Activated CD4-positive, alpha-beta T cell treated with anti-CD3 and anti-CD28 coated beads, Interleukin-2, amount 50 U/mL, for 1 hour (primary cell): ENCODE measurements at regions not wholly inside any gene's neighbourhood (a gene's known extent, or its start where the extent isn't known, plus 50 kb on each side); places are given as distances from the start of the nearest gene placed in this dataset.
"Not testable (repeated sequence)": the region's sequence is repeated elsewhere in the genome, so short reads cannot be mapped to it uniquely, and the experiment has no call there.

Source experiments
- DNase-seq: peaks from one replicate; pipeline ENCODE4 v3.0.0-alpha.2; 2020

DNA sequence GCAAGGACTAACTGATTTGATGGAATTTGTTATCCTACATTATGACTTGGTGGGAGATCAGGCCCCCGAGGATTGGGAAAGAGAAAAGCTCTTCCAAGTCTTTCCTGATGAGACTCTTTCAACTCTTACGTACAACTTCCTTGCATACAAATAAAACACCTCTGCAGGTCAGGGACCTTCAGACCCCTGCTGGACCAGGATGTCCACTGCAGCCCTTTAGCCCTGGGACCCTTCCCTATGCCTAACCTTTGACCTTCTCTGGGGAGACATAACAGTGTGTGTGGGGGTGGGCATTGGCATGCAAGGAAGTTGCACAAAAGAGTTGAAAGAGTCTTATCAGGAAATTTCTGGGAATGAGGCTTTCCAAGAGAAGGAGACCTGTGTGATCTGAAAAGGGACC, 859.4 kb downstream of the TYW1 start:
- DNase-seq = no peak

DNA sequence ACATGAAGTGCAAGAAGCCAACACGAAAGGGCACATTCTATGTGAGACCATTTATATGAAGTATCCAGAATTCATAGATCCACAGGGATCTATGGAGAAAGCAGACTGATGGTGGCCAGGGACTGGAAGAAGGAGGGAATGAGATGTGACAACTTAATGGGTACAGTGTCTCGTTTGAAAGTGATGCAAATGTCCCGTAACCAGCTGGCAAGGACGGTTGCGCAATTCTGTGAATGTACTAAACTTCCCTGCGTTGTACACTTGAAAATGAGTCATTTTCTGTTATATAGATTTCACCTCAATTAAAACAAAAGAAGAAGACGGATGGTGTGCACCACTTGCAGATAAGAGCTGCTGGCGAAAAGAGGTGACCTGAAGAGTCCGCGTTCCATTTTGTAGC, 861.1 kb downstream of the TYW1 start:
- no peak for DNase-seq

DNA sequence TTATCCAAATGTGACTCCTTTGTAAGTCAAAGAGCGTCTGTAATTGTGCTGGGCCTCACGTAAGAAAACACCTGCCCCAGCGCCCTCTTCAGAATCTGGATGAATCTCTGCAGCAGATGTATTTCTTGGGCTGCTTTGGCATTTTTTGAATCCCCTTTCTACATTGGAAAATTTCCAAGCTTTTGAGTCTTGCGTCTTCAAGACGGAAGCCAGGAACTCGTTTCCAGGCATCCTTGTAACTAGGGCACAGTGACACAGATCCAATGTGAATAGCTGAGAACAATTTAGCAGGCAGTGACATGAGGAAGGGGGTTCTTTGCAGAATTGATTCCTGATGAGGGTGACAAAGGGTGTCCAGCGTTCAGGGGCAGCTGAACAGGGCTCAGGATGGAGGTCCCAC, 862.3 kb downstream of the TYW1 start:
- no peak for DNase-seq

DNA sequence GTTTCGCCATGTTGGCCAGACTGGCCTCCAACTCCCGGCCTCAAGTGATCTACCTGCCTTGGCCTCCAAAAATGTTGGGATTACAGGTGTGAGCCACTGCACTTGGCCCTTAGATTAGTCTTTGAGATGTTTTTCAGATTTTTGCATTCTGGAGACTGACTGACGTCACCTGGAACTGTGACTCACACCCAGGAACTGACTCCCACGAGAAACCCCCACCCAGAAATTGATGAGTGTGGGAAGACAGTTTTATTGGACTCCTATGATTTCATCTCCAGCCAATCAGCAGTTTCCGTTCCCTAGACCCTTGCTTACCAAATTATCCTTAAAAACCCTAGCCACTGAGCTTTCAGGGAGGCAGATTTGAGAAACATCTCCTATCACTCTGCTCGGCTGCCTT, 867.3 kb downstream of the TYW1 start:
- no peak for DNase-seq

DNA sequence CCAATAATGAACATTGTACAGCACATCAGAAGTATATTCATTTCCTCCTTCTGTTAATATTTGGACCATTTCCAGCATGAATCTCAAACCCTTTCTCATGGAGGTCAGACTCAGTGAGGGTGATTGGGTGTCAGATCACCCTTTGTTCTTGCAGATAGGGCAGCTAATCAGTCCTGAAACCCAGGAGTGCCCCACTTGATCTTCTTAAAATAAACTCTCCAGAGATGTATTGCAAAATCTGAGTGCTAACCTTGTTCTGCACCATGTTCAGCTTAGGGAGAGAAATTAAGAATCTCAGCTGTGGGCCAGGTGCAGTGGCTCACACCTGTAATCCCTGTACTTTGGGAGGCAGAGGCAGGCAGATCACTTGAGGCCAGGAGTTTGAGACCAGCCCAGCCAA, 869.4 kb downstream of the TYW1 start:
- DNase-seq = no peak

DNA sequence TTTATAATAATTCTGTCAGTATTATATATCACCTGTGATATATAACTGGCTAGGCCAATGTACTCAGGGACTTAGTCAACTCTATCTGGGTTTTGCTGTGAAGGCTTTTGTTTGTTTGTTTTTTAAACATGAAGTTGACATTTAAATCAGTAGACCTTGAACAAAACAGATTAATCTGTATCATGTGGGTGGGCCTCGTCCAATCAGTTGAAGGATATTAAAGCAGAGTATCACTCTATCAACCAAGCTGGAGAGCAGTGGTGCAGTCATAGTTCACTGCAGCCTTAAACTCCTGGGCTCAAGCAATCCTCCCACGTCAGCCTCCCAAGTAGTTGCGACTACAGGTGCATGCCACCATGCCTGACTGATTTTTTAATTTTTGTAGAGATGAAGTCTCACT, 870.2 kb downstream of the TYW1 start:
- DNase-seq = no peak

GRCh38 chr7:67870396-67870795, 873.8 kb downstream of the TYW1 start:
- no peak for DNase-seq

DNA sequence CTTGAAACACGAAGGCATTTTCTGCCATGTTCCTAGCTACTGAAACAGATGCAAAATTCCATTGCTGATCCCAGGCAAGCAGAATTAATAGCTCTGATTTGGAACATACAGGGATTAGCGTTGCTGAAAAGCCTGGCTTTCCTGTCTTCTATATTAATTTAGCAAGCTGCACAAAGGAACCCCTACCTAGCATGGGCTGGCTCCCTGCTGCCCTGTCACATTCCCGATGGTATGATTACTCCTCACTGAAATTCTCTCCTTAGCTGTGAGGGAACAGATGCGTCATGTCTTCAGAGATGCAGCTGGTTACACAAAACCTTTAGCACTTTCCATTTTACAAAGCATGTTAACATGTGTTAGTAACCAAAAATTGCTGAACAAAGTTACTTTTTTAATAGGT, 878.9 kb downstream of the TYW1 start:
- no peak for DNase-seq

GRCh38 chr7:67878808-67879207, 882.2 kb downstream of the TYW1 start:
- DNase-seq = no peak

DNA sequence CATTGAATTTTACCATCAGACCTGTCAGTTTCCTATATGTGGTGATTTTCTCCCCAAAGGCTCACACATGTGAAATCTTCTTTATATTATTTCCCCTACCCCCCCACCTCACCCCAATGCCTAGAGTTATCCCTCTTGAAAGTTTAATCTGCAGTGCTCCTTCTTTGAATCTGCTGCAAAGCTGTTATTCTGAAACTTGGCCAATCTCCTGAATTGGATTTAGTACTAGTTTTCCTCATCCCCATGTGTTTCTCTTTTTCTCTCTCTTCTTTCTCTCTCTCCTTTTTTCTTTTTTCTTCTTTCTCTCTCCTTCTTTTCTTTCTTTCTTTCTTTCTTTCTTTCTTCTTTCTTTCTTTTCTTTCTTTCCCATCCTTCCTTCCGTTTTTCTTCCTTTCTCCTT, 886.2 kb downstream of the TYW1 start:
- DNase-seq = no peak

GRCh38 chr7:67890316-67890715, 893.7 kb downstream of the TYW1 start:
- no peak for DNase-seq

DNA sequence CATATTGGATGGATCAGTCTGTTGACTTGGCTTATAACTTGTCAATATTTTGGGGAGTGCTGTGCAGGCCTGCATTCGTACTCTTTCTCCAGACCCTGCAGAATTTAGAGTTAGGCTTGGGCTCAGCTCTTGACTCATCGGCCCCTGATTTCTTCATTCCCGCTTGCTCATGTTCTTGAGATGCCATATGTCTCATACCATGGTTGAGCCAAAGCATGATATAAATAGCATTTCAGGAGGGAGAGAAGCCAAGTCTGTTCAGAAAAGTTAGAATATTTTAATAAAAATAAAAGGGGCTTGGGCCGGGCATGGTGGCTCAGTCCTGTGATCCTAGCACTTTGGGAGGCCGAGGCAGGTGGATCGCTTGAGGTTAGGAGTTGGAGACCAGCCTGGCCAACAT, 898.1 kb downstream of the TYW1 start:
- DNase-seq = no peak

DNA sequence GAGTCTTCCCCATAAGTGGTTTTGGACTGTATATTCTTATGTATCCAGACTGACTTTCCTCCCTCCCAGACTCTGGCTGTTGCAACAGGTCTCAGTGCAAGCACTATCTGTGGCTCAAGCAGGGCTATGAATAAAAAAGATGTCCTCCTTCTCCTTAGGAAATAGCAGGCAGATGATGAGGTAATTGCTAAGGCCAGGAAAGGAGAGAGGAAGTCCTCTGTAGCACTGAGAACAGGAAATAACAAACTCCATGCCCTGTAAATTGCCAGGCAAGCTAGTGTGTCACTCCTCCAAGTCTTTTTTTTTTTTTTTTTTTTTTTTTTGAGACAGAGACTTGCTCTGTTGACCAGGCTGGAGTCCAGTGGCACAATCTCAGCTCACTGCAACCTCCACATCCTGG, 900.1 kb downstream of the TYW1 start:
- no peak for DNase-seq

DNA sequence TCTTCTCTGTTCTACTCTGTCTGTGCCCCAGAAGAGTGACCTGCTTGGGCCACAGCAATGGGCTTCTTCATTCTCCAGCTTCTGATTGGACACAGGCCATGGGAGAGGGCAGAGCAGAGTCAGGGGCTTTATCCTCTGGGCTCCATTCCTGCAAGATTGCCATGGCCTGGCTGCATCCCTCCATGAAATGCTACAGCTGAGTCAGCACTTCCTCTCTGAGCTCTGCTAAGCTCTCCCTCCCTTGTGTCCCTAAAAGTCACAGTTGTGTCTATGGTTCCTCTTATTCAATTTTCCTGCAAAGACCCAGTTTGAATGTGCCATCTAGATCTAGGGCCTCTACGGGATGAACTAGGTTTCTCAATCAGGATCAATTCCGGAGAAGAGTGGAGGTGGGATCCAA, 903.8 kb downstream of the TYW1 start:
- DNase-seq = no peak

DNA sequence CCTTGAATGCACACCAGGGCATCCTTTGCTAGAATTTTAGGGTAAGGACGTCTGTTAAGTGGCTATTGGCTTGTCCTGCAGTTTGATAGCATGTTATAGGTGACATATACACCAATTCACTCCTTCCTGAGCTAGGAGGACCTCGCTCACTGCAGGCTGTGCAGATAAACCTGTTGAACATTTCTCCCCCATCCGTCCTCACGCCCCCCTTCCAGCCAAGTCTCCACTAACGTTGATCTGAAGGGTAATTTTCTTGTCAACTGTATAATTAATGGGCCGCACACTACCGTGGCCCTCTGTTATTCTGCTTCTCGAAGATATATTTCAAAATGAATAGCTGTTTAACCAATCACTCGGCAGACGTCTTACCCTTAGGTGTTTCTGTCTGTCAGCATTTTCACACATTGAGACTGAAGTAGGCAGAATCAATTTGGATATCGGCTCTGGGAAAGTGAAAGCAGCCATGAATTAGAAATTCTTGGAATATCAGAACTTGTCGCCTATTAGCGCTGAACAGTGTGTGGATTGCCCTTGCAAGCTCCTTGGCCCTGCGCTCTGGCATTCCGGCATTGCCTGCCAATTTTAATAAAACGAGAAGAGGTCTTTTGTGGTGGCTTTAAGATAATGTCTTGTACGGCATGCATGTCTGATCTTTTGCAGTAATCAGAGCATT, 905.3 kb downstream of the TYW1 start:
- no peak for DNase-seq

DNA sequence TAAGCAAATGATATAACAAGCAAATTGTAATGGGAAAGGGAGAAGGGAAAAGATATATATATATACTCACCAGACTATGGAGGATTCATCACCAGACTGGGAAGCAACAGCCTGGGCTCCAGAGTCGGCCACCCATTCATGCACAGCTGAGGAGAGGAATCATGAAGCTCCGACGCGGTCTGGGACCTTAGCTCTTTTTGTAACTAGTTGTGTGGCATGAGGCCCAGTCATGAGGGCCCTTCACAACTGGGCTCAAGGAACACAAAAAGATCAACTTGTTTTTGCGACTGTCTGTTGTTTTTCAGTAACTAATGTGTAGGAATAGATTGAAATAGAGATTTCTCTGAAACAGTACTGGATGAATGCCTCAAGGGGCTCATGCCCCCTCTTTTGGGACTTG, 911.2 kb downstream of the TYW1 start:
- no peak for DNase-seq

DNA sequence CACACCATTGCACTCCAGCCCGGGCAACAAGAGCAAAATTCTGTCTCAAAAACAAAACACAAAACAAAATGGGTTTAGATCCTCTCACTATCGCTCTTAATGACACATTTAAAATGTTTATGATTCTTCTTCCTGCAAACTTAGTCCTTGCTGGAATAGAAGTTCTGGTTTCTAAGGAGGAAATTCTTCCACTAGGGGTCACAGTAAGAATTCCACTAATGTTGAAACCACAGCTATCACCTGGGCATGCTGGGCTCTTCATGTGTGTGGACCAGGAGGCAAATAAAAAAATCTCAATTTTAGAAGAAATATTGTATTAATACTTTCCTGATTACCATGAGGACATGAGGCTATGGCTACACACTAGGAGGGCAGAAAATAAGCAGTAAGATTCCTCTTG, 915.8 kb downstream of the TYW1 start:
- DNase-seq = no peak

- DNase-seq = no peak
Observed at GRCh38 chr7:67913604-67914003, 917.0 kb downstream of the TYW1 start.

- DNase-seq = not testable (repeated sequence)
Observed at GRCh38 chr7:67916111-67916510, 919.5 kb downstream of the TYW1 start.

- DNase-seq = no peak
Observed at GRCh38 chr7:67916571-67917436, 920.2 kb downstream of the TYW1 start.

- no peak for DNase-seq
Observed at GRCh38 chr7:67917437-67917755, 920.8 kb downstream of the TYW1 start.

DNA sequence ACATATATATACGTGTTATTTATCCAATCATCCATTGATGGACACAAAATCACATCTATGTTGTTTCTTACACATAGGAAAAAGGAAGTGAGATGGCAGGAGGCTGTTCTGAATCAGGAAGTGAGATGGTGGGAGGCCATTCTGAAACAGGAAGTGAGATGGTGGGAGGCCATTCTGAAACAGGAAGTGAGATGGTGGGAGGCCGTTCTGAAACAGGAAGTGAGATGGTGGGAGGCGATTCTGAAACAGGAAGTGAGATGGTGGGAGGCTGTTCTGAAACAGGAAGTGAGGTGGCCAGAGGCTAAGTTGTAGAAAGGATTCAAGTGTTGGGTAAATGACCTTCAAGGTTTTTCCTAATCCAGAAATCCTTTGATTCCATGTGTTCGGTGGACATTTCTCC, 921.5 kb downstream of the TYW1 start:
- no peak for DNase-seq

DNA sequence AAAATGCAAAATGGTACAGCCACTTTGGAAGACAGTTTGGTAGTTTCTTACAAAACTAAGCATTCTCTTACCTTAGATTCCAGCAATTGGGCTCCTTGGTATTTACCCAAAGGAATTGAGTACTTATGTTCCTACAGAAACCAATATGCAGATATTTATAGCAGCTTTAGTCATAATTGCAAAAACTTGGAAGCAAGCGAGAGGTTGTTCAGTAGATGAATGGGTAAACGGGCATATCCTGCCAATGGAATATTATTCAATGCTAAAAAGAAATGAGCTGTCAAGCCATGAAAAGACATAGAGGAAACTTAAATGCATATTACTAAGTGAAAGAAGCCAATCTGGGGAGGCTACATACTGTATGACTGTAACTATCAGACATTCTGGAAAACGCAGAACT, 926.7 kb downstream of the TYW1 start:
- no peak for DNase-seq

DNA sequence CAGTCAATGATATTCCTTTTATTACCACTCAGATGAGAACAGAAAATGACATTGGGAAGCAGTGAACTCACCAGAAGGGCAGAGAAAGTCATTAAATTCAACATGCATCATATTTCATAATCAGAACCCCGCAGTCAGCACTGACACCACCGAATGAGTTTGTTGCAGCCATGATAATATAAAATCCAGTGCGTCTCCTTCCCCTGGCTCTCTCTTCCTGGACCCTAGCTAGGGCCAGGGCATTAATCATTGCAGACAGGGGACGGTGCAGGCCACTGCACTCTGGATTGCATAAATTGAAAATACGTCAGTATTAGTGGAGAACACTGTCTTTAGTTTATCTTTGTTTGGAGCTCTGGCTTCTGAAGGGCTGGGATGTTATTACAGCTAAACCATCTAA, 931.5 kb downstream of the TYW1 start:
- DNase-seq = no peak

- not testable (repeated sequence) for DNase-seq
Observed at GRCh38 chr7:67936447-67936846, 939.8 kb downstream of the TYW1 start.
